Activated naive CD4-positive, alpha-beta T cell treated with anti-CD3 and anti-CD28 coated beads, Interleukin-2, amount 50 U/mL, for 24 hours (primary cell): ENCODE measurements at regions not wholly inside any gene's neighbourhood (a gene's known extent, or its start where the extent isn't known, plus 50 kb on each side); places are given as distances from the start of the nearest gene placed in this dataset.

Experiments used
- H3K27ac Mint-ChIP-seq: one replicate; pipeline ENCODE4 v1.8.0; 2021; ENCODE audit warnings: mild to moderate bottlenecking, mixed read lengths
- H3K27me3 Mint-ChIP-seq: one replicate; pipeline ENCODE4 v1.8.0; 2021; ENCODE audit warnings: mixed read lengths
- H3K36me3 Mint-ChIP-seq: one replicate; pipeline ENCODE4 v1.8.0; 2021; ENCODE audit warnings: mixed read lengths
- H3K4me1 Mint-ChIP-seq: one replicate; pipeline ENCODE4 v1.8.0; 2021; ENCODE audit warnings: mixed read lengths
- H3K4me3 Mint-ChIP-seq: one replicate; pipeline ENCODE4 v1.8.0; 2021; ENCODE audit warnings: mild to moderate bottlenecking, mixed read lengths
- H3K9me3 Mint-ChIP-seq: one replicate; pipeline ENCODE4 v1.8.0; 2021; ENCODE audit warnings: mixed read lengths

DNA sequence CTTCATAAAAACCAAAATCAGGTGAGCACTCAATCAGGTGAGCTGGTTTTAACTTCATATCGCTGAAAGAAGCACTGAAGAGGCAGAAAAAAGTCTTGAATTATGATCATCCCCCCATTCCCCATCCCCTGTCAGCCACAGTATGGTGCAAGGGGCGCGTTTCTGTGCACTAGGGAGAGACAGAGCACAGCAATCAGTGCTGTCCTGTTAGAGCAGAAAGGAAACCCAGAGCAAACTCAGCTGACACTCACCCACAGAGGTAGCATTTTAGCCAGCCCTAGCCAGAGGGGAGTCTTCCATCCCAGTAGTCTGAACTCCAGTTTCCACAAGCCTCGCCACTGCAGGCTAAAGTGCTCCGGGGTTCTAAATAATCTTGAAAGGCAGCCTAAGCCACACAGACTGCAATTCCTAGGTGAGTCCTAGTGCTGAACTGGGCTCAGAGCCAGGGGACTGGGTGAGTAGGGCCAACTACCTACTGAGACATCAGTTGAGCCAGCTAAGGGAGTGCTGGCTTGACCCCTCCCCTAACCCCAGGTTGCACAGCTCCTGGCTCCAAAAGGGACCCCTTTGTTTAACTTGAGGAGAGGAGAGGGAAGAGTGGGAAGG, 1352.6 kb upstream of the GJE1 start:
- H3K9me3 Mint-ChIP-seq, result no peaks in the 10 kb centered on the region
- H3K36me3 Mint-ChIP-seq, result no peaks in the 10 kb centered on the region
- no peaks in the 10 kb centered on the region for H3K4me1 Mint-ChIP-seq
- no peak overlapping the region for H3K4me3 Mint-ChIP-seq
- H3K27ac Mint-ChIP-seq, result no peak overlapping the region
- peaks cover 3% of the 10 kb centered on the region for H3K27me3 Mint-ChIP-seq

DNA sequence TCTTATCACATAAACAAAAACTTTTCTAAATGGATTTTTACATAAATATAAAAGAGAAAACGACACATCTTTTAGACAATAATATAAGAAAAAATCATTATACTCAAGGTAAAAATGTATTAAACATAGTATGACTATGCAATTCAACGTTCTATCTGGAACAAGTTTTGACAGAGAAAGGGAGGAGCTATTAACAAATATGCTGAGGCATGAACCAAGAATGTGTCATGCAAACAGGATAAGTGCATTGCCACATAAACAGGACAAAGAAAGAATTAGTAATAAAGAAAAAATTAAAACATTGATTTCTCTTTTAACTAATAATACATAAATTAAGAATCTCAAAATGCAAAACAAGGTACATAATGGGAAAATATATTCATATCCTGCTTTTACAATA, 1353.4 kb upstream of the GJE1 start:
- no peaks in the 10 kb centered on the region for H3K36me3 Mint-ChIP-seq
- H3K27ac Mint-ChIP-seq, result no peak overlapping the region
- peaks cover 5% of the 10 kb centered on the region for H3K27me3 Mint-ChIP-seq
- H3K9me3 Mint-ChIP-seq, result no peaks in the 10 kb centered on the region
- no peaks in the 10 kb centered on the region for H3K4me1 Mint-ChIP-seq
- H3K4me3 Mint-ChIP-seq, result no peak overlapping the region

DNA sequence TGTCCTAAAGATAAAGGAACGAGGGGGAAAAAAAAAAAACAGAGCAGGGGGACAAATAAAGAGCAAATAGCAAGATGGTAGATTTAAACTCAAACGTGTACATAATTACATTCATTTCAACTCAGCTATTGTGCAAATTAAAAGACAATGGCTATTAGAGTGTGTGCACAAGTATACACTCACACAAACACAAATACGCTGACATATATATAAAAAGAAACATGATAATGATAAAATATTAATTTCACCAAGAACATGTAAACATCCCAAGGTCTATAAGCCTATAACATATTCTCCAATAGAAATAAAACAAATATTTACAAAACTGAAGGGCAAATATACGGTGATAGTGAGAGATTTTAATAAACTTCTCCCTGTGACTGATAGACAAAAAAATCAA, 1354.9 kb upstream of the GJE1 start:
- no peak overlapping the region for H3K4me3 Mint-ChIP-seq
- H3K27ac Mint-ChIP-seq, result no peak overlapping the region
- H3K27me3 Mint-ChIP-seq, result peaks cover 4% of the 10 kb centered on the region
- H3K9me3 Mint-ChIP-seq, result no peaks in the 10 kb centered on the region
- H3K36me3 Mint-ChIP-seq, result no peaks in the 10 kb centered on the region
- H3K4me1 Mint-ChIP-seq, result no peaks in the 10 kb centered on the region

DNA sequence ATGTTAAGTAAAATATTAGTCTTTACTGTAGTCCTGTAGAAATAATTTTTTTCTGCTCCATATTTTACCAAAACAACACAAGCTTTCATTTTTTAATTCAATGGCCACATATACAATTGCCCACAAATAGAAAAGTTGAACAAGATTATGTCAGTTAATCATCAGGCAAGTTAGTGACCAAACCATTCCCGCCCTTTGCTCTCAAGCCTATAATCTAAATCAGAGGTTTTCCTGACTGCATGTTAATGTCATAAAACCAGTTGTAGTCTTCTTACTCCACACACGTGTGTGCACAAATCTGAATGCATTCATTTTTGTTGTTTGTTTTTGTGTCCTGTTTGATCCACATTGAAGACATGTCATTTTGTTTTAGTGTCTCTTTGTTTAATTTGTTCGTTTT, 1357.7 kb upstream of the GJE1 start:
- no peaks in the 10 kb centered on the region for H3K4me1 Mint-ChIP-seq
- peaks cover 4% of the 10 kb centered on the region for H3K27me3 Mint-ChIP-seq
- H3K9me3 Mint-ChIP-seq, result no peaks in the 10 kb centered on the region
- H3K4me3 Mint-ChIP-seq, result no peak overlapping the region
- H3K36me3 Mint-ChIP-seq, result no peaks in the 10 kb centered on the region
- no peak overlapping the region for H3K27ac Mint-ChIP-seq

DNA sequence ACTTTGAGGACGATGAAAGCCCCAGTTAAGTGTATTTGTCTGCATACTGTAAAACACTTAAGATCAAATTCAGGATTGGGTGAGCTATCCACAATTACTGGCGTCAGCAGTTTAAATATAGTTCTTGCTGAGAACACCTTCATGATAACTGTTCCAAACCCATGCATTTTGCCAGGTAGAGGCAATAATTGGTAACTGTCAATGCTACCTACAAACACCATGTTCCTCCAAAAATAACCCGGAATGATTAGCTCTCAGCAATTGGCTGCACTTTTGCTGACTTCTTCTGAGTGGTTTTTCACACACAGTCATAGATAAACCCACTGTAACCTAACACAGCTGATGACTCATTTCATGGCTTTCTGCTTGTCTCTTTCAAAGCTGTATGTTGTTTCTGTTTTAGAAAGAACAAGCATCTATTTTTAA, 1358.6 kb upstream of the GJE1 start:
- H3K4me3 Mint-ChIP-seq, result no peak overlapping the region
- H3K9me3 Mint-ChIP-seq, result no peaks in the 10 kb centered on the region
- H3K4me1 Mint-ChIP-seq, result no peaks in the 10 kb centered on the region
- no peak overlapping the region for H3K27ac Mint-ChIP-seq
- no peaks in the 10 kb centered on the region for H3K36me3 Mint-ChIP-seq
- H3K27me3 Mint-ChIP-seq, result peaks cover 4% of the 10 kb centered on the region

DNA sequence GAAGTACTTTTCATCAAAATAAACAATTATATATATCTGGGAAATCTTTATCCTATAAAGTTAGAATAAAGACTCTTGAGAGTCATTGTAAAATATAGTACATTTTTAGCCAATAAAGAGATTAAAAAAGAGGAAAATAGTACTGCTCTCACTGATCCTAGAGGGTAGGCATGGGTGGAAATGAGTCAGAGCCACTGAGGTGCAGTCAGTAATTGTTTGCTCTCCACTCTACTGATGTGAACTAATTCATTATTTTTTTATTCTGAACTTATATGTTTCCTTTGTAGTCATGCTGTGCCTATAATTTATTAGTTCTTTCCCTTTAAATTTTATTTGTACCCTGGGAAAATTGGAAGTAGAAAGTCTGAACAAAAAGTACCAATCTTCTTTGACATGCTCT, 1359.4 kb upstream of the GJE1 start:
- H3K27me3 Mint-ChIP-seq, result peaks cover 4% of the 10 kb centered on the region
- no peak overlapping the region for H3K4me3 Mint-ChIP-seq
- no peaks in the 10 kb centered on the region for H3K9me3 Mint-ChIP-seq
- no peak overlapping the region for H3K27ac Mint-ChIP-seq
- no peaks in the 10 kb centered on the region for H3K36me3 Mint-ChIP-seq
- H3K4me1 Mint-ChIP-seq, result no peaks in the 10 kb centered on the region

DNA sequence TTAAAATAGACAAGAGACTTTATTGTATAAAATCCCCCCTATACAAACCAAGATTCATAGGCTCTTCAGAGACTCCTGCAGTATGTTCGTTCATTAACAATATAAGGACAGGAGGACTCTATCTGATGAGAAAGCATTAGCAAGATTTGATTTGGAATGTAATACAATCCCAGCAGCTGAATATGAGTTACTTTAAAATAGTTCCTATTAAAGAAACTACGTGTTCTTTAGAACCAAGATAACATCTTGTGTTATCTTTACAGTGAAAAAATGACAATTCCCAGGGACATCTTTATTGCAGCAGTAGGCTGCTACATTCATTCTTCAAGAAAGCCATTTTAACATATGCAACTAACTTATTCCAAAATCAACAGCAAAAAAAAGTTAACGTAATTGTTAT, 1360.1 kb upstream of the GJE1 start:
- no peaks in the 10 kb centered on the region for H3K36me3 Mint-ChIP-seq

DNA sequence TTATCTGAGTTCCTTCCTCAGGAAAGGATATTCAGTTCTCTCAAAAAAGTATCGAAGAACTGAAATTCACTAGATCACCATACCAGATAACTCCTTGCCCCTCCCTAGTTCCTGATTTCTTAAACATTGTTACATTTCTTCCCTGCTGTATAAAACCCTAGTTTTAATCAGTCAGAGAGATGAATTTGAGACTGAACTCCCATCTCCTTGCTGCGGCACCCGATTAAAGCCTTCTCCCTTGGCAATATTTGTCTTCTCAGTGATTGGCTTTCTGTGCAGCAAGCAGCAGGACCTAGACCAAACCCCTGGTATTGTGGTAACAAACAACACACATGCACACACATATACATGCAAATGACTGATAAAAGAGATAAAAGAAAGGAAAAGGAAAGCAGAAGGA, 1364.6 kb upstream of the GJE1 start:
- H3K4me1 Mint-ChIP-seq, result no peaks in the 10 kb centered on the region
- H3K36me3 Mint-ChIP-seq, result no peaks in the 10 kb centered on the region
- H3K27me3 Mint-ChIP-seq, result no peaks in the 10 kb centered on the region
- no peaks in the 10 kb centered on the region for H3K9me3 Mint-ChIP-seq
- H3K4me3 Mint-ChIP-seq, result no peak overlapping the region
- H3K27ac Mint-ChIP-seq, result no peak overlapping the region

More for the DNA sequence above, 1360.1 kb upstream of the GJE1 start:
- H3K27me3 Mint-ChIP-seq, result peaks cover 4% of the 10 kb centered on the region
- no peaks in the 10 kb centered on the region for H3K9me3 Mint-ChIP-seq
- no peak overlapping the region for H3K27ac Mint-ChIP-seq
- H3K4me3 Mint-ChIP-seq, result no peak overlapping the region
- H3K4me1 Mint-ChIP-seq, result no peaks in the 10 kb centered on the region

DNA sequence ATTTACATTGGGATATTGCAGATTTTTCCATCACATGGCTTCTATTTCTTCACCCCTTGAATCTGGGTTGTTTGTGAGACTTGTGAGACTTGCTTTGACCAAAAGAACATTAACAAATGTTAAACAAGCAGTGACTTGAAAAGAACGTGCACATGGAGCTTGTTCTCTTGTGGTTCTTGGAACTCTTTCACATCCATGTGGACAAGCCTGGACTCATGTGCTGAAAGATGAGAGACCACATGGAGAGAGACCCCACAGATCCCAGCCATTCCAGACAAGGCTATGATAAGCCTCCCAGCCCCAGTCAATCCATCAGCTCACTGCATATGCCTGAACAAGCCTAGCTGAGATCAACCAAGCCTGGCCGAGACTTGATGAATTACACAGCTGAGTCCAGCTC, 1365.7 kb upstream of the GJE1 start:
- no peaks in the 10 kb centered on the region for H3K36me3 Mint-ChIP-seq
- no peaks in the 10 kb centered on the region for H3K4me1 Mint-ChIP-seq
- no peaks in the 10 kb centered on the region for H3K27me3 Mint-ChIP-seq
- H3K27ac Mint-ChIP-seq, result no peak overlapping the region
- no peak overlapping the region for H3K4me3 Mint-ChIP-seq
- no peaks in the 10 kb centered on the region for H3K9me3 Mint-ChIP-seq

DNA sequence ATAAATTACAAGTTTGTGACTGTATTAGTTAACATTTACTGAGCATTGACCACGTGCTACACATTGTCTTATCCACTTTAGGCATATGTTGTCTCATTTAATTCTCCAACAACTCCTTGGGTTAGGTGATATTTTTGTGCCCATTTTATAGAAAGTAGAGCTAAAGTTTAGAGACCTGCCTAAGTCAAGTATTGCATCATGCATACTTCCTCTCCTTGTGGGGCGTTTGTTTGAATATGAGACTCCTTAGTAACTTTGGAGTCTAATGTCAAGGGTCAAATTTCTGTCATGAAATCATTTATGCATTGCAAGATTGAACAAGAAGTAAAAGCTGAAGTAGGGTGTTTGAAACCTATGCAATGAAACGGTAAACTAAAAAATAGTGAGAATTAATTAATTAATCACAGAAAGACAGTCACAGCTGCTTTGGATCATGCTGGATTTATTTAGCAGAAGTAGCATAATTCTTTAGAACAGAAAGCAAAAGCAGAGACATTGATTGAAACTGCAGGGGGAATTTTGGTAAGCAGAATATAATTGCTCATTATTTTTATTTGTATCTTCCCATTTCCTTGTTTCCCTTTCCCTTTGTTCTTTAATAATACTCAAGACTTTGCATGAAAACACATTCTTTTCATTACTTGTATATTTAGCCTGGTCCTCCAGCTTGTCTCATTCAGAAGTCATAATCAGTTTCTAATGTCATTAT, 1374.4 kb upstream of the GJE1 start:
- Mint-ChIP-seq H3K27me3 (peaks cover 2% of the 10 kb centered on the region), H3K36me3 (no peaks in the 10 kb centered on the region), H3K27ac (no peak overlapping the region), H3K4me3 (no peak overlapping the region), H3K4me1 (no peaks in the 10 kb centered on the region), H3K9me3 (no peaks in the 10 kb centered on the region)

DNA sequence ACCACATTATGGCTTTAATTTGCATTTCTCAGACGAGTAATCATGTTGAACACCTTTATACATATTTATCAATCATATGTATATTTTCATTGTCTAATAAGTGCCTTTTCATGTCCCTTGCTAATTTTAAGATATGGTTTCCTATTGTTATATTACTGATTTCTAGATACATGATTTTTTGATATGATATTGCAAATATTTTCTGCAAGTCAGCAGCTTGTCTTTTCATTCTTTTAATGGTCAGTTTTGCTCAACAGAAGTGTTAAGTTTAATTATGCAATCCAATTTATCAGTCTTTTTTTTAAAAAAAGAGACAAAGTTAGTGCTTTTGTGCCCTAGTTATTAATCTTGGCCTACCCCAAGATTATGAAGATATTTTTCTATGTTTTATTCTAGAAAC, 1377.8 kb upstream of the CITED2 start:
- H3K4me1 Mint-ChIP-seq, result no peaks in the 10 kb centered on the region
- no peaks in the 10 kb centered on the region for H3K36me3 Mint-ChIP-seq
- H3K4me3 Mint-ChIP-seq, result no peak overlapping the region
- H3K9me3 Mint-ChIP-seq, result no peaks in the 10 kb centered on the region
- H3K27me3 Mint-ChIP-seq, result peaks cover 1% of the 10 kb centered on the region
- no peak overlapping the region for H3K27ac Mint-ChIP-seq

DNA sequence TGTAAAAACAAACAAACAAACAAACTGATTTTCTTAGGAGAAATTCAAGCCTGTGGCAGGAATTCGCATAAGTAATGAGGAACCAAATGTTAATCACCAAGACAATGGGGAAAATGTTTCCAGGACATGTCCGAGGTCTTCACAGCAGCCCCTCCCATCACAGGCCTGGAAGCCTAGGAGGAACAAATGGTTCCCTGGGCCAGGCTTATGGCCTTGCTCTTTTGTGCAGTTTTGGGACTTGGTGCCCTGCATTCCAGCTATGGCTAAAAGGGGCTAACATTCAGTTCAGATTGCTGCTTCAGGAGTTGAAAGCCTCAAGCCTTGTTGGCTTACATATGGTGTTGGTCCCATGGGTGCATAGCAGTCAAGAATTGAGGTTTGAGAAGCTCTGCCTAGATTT, 1372.7 kb upstream of the CITED2 start:
- no peaks in the 10 kb centered on the region for H3K4me1 Mint-ChIP-seq
- H3K27ac Mint-ChIP-seq, result no peak overlapping the region
- no peaks in the 10 kb centered on the region for H3K27me3 Mint-ChIP-seq
- H3K36me3 Mint-ChIP-seq, result no peaks in the 10 kb centered on the region
- H3K4me3 Mint-ChIP-seq, result no peak overlapping the region
- no peaks in the 10 kb centered on the region for H3K9me3 Mint-ChIP-seq

DNA sequence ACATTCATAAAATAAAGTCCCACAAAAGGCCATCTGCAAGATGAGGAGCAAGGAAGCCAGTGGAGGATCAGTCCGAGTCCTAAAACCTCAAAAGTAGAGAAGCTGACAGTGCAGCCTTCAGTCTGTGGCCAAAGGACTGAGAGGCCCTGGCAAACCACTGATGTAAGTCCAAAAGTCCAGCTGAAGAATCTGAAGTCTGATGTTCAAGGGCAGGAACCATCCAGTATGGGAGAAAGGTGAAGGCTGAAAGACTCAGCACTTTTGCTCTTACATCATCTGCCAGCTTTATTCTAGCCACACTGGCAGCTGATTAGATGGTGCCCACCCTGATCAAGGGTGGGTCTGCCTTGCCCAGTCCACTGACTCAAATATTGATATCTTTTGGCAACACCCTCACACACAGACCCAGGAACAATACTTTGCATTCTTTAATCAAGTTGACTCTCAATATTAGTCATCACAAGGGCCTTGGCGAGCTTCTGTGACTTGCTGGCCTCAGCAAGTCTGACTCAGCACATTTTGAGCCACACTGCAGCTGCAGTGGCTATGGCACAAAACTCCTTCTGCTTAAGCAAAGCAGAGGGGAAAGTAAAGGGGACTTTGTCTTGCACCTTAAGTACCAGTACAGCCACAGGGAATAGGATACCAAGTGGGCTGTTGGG, 1370.3 kb upstream of the CITED2 start:
- no peaks in the 10 kb centered on the region for H3K9me3 Mint-ChIP-seq
- no peaks in the 10 kb centered on the region for H3K4me1 Mint-ChIP-seq
- H3K36me3 Mint-ChIP-seq, result no peaks in the 10 kb centered on the region
- H3K4me3 Mint-ChIP-seq, result no peak overlapping the region
- H3K27me3 Mint-ChIP-seq, result no peaks in the 10 kb centered on the region
- no peak overlapping the region for H3K27ac Mint-ChIP-seq

DNA sequence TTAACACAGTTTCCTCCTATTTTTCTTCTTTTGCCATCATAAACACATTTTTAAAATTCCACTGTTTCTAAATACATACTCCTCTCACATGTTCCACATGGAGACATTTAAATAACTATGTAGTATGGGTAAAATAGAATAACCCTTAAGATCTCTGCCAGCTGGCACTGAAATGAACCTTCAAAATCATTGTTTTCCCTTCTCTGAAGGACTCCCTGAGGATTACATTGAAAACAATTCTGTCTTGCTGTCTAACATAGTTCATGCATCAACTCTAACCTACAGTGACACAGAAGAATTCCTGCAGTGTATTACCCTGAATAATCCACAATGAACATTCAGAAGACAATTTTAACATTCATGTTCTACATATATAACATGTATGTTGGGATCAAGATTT, 1361.8 kb upstream of the CITED2 start:
- H3K27ac Mint-ChIP-seq, result no peak overlapping the region
- H3K36me3 Mint-ChIP-seq, result no peaks in the 10 kb centered on the region
- H3K9me3 Mint-ChIP-seq, result no peaks in the 10 kb centered on the region
- no peaks in the 10 kb centered on the region for H3K27me3 Mint-ChIP-seq
- H3K4me3 Mint-ChIP-seq, result no peak overlapping the region
- no peaks in the 10 kb centered on the region for H3K4me1 Mint-ChIP-seq

DNA sequence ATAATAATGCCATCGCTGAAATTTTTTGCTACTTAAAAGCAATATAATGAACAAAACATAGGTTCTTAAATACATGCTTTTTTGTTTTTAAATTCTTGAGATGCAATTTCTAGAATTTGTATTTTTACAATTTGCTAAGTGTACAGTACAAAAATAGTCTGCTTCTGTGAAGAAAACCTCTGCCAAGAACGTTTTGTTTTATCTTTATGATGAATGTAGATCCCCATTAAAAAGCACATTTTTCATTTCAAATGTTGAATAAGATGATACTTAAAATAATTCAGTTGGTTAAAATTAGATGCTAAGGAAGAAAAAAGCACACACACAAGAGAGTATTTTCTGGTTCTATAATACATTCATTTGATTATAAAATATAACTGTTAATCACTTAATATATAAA, 1358.5 kb upstream of the CITED2 start:
- Mint-ChIP-seq H3K36me3 (no peaks in the 10 kb centered on the region), H3K4me1 (no peaks in the 10 kb centered on the region), H3K4me3 (no peak overlapping the region), H3K27ac (no peak overlapping the region), H3K9me3 (no peaks in the 10 kb centered on the region), H3K27me3 (peaks cover 2% of the 10 kb centered on the region)

DNA sequence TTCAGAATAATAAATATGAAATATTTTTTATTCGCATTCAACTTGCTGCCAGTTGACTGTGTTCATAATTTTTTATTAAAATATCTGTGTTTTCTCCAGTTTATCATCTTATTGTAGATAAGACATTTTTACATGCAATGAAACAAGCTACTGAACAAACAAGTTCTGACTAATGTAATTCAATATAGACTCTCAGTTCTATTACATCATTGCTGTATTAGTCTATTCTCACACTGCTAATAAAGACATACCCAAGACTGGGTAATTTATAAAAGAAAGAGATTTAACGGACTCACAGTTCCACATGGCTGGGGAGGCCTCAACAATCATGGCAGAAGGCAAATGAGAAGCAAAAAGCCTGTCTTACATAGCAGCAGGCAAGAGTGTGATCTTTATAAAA, 1357.7 kb upstream of the CITED2 start:
- Mint-ChIP-seq H3K4me1 (no peaks in the 10 kb centered on the region), H3K9me3 (no peaks in the 10 kb centered on the region), H3K4me3 (no peak overlapping the region), H3K36me3 (no peaks in the 10 kb centered on the region), H3K27ac (no peak overlapping the region), H3K27me3 (peaks cover 2% of the 10 kb centered on the region)
